Immature natural killer cell (primary cell): ENCODE measurements at regions not wholly inside any gene's neighbourhood (a gene's known extent, or its start where the extent isn't known, plus 50 kb on each side); places are given as distances from the start of the nearest gene placed in this dataset.
A peak's percentile ranks its signal among the peaks of the same experiment; 100 is the strongest.

Source experiments
- DNase-seq, 3 donors: peaks; one replicate each; pipeline ENCODE4 v3.0.0; 2022; ENCODE audit warnings: mixed read lengths in 1 of 3
- H3K27ac Mint-ChIP-seq, 6 donors: one replicate each; pipeline ENCODE4 v1.8.0; 2020; ENCODE audit warnings: mixed read lengths in 6 of 6, mild to moderate bottlenecking in 5 of 6, inconsistent platforms in 4 of 6, moderate library complexity in 3 of 6
- H3K27me3 Mint-ChIP-seq, 3 donors: one replicate each; pipeline ENCODE4 v1.8.0; 2020 to 2021; ENCODE audit warnings: low read depth in 3 of 3, mild to moderate bottlenecking in 3 of 3, mixed read lengths in 3 of 3, moderate library complexity in 3 of 3, inconsistent platforms in 1 of 3
- H3K36me3 Mint-ChIP-seq, 3 donors: one replicate each; pipeline ENCODE4 v1.8.0; 2020; ENCODE audit warnings: mixed read lengths in 3 of 3, inconsistent platforms in 2 of 3, mild to moderate bottlenecking in 2 of 3
- H3K4me1 Mint-ChIP-seq, 2 donors: one replicate each; pipeline ENCODE4 v1.8.0; 2020; ENCODE audit warnings: inconsistent platforms in 2 of 2, mild to moderate bottlenecking in 2 of 2, mixed read lengths in 2 of 2, moderate library complexity in 1 of 2
- H3K4me3 Mint-ChIP-seq, 5 donors: one replicate each; pipeline ENCODE4 v1.8.0; 2020; ENCODE audit warnings: mild to moderate bottlenecking in 5 of 5, mixed read lengths in 5 of 5, inconsistent platforms in 3 of 5, moderate library complexity in 3 of 5
- H3K9me3 Mint-ChIP-seq, 6 donors: one replicate each; pipeline ENCODE4 v1.8.0; 2020; ENCODE audit warnings: mild to moderate bottlenecking in 6 of 6, mixed read lengths in 6 of 6, inconsistent platforms in 4 of 6, moderate library complexity in 3 of 6

DNA sequence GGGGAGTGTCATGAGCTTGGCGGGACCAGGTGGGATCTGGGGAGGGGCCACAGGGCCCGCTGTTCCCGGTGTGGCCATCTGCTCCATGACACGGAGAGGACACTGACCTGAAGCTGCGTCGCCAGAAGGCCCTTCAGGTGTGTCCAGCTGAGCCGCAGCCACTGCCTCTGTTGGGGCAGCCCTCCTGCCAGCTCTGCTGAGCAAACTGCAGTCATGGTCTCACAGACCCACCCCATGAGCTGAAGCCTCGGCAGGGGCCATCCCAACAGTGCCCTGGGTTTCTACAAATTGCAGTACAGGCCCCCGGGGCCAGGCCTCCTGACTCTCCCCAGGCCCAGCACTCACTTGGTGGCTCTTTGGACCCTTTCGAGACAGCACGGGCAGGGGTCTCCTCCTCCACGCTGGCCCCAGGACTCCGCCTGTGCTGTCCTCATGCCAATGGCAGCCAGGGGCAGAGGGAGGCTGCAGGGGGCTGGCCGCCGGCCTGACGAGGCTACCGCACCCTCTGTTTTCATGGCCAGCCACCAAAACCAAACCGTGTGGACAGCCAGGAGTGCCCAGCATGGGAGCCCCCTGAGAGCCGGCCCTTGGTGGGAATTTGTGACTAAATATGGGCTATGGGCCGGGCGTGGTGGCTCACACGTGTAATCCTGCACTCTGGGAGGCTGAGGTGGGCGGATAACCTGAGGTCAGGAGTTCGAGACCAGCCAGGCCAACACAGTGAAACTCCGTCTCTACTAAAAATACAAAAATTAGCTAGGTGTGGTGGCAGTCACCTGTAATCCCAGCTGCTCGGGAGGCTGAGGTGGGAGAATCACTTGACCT, 175.2 kb upstream of the SALL3 start:
- H3K9me3 Mint-ChIP-seq = no peaks in the 10 kb centered on the region
- no peak for DNase-seq
- H3K4me3 Mint-ChIP-seq = no peak overlapping the region
- H3K27me3 Mint-ChIP-seq = peaks cover 0 to 2% (median 2%) of the 10 kb centered on the region in 3 donors
- no peaks in the 10 kb centered on the region for H3K4me1 Mint-ChIP-seq
- no peaks in the 10 kb centered on the region for H3K36me3 Mint-ChIP-seq
- peak overlapping the region in 1 of 6 donors; percentile 46 for H3K27ac Mint-ChIP-seq

GRCh38 chr18:78805840-78806239, 173.8 kb upstream of the SALL3 start:
- no peak for DNase-seq
- Mint-ChIP-seq H3K4me3 (no peak overlapping the region), H3K27ac (no peak overlapping the region), H3K27me3 (peaks cover 0 to 2% (median 2%) of the 10 kb centered on the region in 3 donors), H3K36me3 (no peaks in the 10 kb centered on the region), H3K9me3 (no peaks in the 10 kb centered on the region), H3K4me1 (no peaks in the 10 kb centered on the region)

DNA sequence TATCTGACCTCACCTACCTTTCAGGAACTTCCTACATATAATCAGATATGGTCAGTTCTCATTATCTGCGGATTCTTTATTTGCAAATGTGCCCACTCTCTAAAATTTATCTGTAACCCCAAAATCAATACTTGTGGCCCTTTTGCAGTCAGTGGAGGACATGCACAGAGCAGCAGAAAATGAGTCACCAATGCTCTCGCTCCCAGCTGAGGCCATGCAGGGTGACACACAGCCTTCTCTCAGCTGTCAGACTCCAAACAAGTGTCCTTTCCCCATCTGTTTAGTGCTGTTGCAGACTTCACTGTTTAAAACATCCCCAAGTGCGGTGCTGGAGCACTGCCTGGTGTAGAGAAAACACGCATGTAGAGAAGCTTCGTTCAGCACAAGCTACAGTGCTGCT, 171.9 kb upstream of the SALL3 start:
- peaks cover 0 to 3% (median 0%) of the 10 kb centered on the region in 6 donors for H3K9me3 Mint-ChIP-seq
- no peak for DNase-seq
- H3K27ac Mint-ChIP-seq = no peak overlapping the region
- no peak overlapping the region for H3K4me3 Mint-ChIP-seq
- H3K27me3 Mint-ChIP-seq = peaks cover 0 to 2% (median 1%) of the 10 kb centered on the region in 3 donors
- H3K36me3 Mint-ChIP-seq = no peaks in the 10 kb centered on the region
- no peaks in the 10 kb centered on the region for H3K4me1 Mint-ChIP-seq

GRCh38 chr18:78809845-78810244, 169.8 kb upstream of the SALL3 start:
- H3K27me3 Mint-ChIP-seq = peaks cover 0 to 1% (median 0%) of the 10 kb centered on the region in 3 donors
- H3K4me3 Mint-ChIP-seq = no peak overlapping the region
- H3K9me3 Mint-ChIP-seq = peaks cover 0 to 3% (median 0%) of the 10 kb centered on the region in 6 donors
- no peaks in the 10 kb centered on the region for H3K4me1 Mint-ChIP-seq
- H3K36me3 Mint-ChIP-seq = no peaks in the 10 kb centered on the region
- DNase-seq = no peak
- no peak overlapping the region for H3K27ac Mint-ChIP-seq

DNA sequence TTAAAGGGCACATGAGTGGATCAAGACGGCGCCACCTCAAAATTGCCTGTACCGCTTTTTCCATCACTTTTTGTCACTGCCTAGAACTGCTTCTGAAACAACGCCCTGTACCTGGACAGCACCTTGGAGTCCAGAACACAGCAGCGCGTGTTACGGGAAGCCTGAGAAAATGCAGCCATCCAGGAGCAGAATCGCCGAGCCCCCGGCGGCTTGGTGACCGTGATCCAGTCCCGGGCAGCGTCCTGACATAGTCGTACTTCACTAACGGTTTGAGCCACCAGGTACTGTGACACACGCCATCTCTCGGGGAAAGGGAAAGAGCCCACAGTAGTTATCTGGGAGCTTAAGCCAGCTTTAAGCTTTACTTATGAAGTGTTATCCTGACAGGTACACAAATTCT, 168.9 kb upstream of the SALL3 start:
- no peak overlapping the region for H3K4me3 Mint-ChIP-seq
- DNase-seq = no peak
- H3K9me3 Mint-ChIP-seq = peaks cover 0 to 5% (median 0%) of the 10 kb centered on the region in 6 donors

DNA sequence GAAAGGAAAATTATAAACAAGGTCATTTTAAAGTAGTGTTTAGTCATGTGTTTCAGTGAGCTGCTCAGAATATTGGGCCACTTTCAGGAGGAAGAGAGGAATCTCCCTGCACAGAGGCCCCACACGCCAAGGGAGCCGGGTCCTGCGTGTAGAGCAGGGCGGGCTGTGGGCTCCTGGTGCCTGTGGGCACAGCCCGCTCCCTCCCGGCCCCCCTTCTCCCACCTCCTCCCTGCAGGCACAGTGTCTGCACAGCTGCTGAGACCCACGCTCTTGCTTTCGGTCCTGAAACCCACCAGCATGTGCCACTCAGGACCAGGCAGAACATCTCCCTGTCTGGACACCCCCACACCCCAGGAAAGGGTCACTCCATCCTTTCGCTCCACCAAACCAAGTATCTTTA, 167.6 kb upstream of the SALL3 start:
- no peak overlapping the region for H3K4me3 Mint-ChIP-seq
- H3K36me3 Mint-ChIP-seq = no peaks in the 10 kb centered on the region
- peaks cover 0 to 1% (median 0%) of the 10 kb centered on the region in 3 donors for H3K27me3 Mint-ChIP-seq
- no peak overlapping the region for H3K27ac Mint-ChIP-seq
- DNase-seq = no peak
- no peaks in the 10 kb centered on the region for H3K4me1 Mint-ChIP-seq
- peaks cover 0 to 5% (median 0%) of the 10 kb centered on the region in 6 donors for H3K9me3 Mint-ChIP-seq

More for the DNA sequence above, 168.9 kb upstream of the SALL3 start:
- H3K36me3 Mint-ChIP-seq = no peaks in the 10 kb centered on the region
- no peak overlapping the region for H3K27ac Mint-ChIP-seq
- H3K4me1 Mint-ChIP-seq = no peaks in the 10 kb centered on the region
- peaks cover 0 to 1% (median 0%) of the 10 kb centered on the region in 3 donors for H3K27me3 Mint-ChIP-seq

- Mint-ChIP-seq H3K9me3 (peaks cover 0 to 5% (median 0%) of the 10 kb centered on the region in 6 donors), H3K36me3 (no peaks in the 10 kb centered on the region), H3K27me3 (peaks cover 0 to 1% (median 0%) of the 10 kb centered on the region in 3 donors), H3K27ac (no peak overlapping the region), H3K4me3 (no peak overlapping the region), H3K4me1 (no peaks in the 10 kb centered on the region)
- DNase-seq = no peak
Measured at GRCh38 chr18:78813156-78813555, 166.5 kb upstream of the SALL3 start.

DNA sequence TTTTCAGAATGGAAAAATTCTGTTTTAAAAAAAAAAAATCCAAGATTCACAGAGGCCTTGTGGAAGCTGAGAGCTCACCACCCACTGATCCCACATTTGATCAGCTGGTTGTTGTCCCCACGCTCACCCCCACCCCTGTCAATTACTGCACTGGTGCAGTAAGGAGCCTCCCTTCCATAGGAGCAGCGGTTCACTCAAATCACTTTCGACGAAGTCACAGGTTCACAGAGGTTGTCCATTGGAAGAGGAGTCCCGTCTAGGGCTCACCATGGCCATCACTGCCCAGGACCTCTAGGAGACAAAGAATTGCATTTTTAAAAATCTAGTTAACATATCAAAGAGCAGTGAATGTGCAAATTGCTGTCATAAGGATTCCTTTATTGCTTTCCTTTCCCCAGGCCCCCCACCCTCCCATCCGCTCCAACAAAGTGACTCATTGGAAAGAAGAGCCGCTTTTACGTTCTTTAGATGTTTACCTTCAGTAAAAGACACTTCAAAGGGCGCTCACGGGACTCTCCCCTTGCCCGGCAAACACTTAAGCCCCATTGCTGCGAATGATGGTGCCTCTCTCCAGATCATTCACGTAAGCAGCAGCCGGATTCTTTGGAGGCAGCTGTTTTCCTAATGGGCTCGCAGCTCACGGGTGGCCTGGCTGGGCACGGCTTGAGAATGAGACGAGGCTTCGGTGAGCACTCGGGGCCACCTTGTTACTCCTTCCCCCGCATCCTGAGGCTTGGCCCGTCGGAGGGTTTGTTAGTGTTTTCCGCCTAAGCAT, 165.5 kb upstream of the SALL3 start:
- no peaks in the 10 kb centered on the region for H3K36me3 Mint-ChIP-seq
- H3K4me1 Mint-ChIP-seq = no peaks in the 10 kb centered on the region
- H3K27ac Mint-ChIP-seq = no peak overlapping the region
- peaks cover 0 to 5% (median 0%) of the 10 kb centered on the region in 6 donors for H3K9me3 Mint-ChIP-seq
- no peak for DNase-seq
- no peak overlapping the region for H3K4me3 Mint-ChIP-seq
- peaks cover 0 to 2% (median 1%) of the 10 kb centered on the region in 3 donors for H3K27me3 Mint-ChIP-seq

- no peak for DNase-seq
- H3K27me3 Mint-ChIP-seq = peaks cover 0 to 2% (median 1%) of the 10 kb centered on the region in 3 donors
- H3K4me1 Mint-ChIP-seq = no peaks in the 10 kb centered on the region
- H3K36me3 Mint-ChIP-seq = no peaks in the 10 kb centered on the region
- H3K27ac Mint-ChIP-seq = no peak overlapping the region
- H3K9me3 Mint-ChIP-seq = peaks cover 0 to 5% (median 0%) of the 10 kb centered on the region in 6 donors
- no peak overlapping the region for H3K4me3 Mint-ChIP-seq
Measured at GRCh38 chr18:78814766-78815165, 164.9 kb upstream of the SALL3 start.

GRCh38 chr18:78816114-78816513, 163.5 kb upstream of the SALL3 start:
- H3K4me1 Mint-ChIP-seq = no peaks in the 10 kb centered on the region
- peaks cover 0 to 5% (median 0%) of the 10 kb centered on the region in 6 donors for H3K9me3 Mint-ChIP-seq
- H3K27me3 Mint-ChIP-seq = peaks cover 0 to 4% (median 1%) of the 10 kb centered on the region in 3 donors
- H3K36me3 Mint-ChIP-seq = no peaks in the 10 kb centered on the region
- H3K4me3 Mint-ChIP-seq = no peak overlapping the region
- DNase-seq = no peak
- no peak overlapping the region for H3K27ac Mint-ChIP-seq

GRCh38 chr18:78816916-78817315, 162.7 kb upstream of the SALL3 start:
- DNase-seq = no peak
- no peak overlapping the region for H3K27ac Mint-ChIP-seq
- H3K9me3 Mint-ChIP-seq = peaks cover 0 to 3% (median 0%) of the 10 kb centered on the region in 6 donors
- no peak overlapping the region for H3K4me3 Mint-ChIP-seq
- no peaks in the 10 kb centered on the region for H3K36me3 Mint-ChIP-seq
- H3K27me3 Mint-ChIP-seq = peaks cover 0 to 4% (median 1%) of the 10 kb centered on the region in 3 donors
- no peaks in the 10 kb centered on the region for H3K4me1 Mint-ChIP-seq

DNA sequence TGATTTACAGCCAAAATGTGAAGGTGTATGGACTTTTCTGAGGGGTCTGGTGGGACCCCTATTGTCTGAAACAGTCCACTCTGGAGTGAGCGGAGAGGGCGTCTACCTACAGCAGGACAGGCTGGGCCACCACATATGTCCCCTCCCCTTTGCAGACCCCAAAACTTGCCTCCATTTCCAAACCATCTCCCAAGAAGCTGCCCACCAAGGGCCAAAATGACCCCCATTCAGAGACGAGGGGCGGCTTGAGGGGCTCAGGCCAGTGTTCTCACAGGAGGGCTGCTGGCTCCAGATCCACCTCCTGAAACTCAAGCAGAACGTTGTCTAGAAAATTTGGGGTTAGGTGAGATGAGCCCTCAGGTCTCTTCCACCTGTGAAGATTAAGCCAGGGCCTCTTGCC, 161.1 kb upstream of the SALL3 start:
- Mint-ChIP-seq H3K27ac (no peak overlapping the region), H3K27me3 (peaks cover 0 to 4% (median 0%) of the 10 kb centered on the region in 3 donors), H3K36me3 (no peaks in the 10 kb centered on the region), H3K4me1 (no peaks in the 10 kb centered on the region), H3K9me3 (peaks cover 0 to 2% (median 0%) of the 10 kb centered on the region in 6 donors), H3K4me3 (no peak overlapping the region)
- no peak for DNase-seq

DNA sequence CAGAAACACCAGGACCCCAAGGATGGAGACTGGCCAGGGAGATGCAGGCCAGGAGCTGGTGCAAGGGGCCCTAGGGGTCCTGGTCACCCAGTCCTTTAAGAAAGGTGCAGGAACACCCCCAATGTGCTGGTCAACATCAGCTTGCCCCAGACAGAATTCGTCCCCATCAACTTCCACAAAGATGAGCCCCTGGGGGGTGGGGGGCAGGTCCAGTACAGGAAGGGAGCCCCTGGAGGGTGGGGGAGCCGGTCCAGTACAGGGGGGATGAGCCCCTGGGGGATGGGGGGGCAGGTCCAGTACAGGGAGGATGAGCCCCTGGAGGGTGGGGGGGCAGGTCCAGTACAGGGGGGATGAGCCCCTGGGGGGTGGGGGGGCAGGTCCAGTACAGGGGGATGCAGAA, 160.7 kb upstream of the SALL3 start:
- H3K4me3 Mint-ChIP-seq = no peak overlapping the region
- no peak for DNase-seq

More for the DNA sequence above, 160.7 kb upstream of the SALL3 start:
- peaks cover 0 to 4% (median 0%) of the 10 kb centered on the region in 3 donors for H3K27me3 Mint-ChIP-seq
- H3K36me3 Mint-ChIP-seq = no peaks in the 10 kb centered on the region
- H3K4me1 Mint-ChIP-seq = no peaks in the 10 kb centered on the region
- peaks cover 0 to 2% (median 0%) of the 10 kb centered on the region in 6 donors for H3K9me3 Mint-ChIP-seq
- H3K27ac Mint-ChIP-seq = no peak overlapping the region
